ENCODE measurements at regions not wholly inside any gene's neighbourhood (a gene's known extent, or its start where the extent isn't known, plus 50 kb on each side); places are given as distances from the start of the nearest gene placed in this dataset.
A peak's percentile ranks its signal among the peaks of the same experiment; 100 is the strongest.

DNA sequence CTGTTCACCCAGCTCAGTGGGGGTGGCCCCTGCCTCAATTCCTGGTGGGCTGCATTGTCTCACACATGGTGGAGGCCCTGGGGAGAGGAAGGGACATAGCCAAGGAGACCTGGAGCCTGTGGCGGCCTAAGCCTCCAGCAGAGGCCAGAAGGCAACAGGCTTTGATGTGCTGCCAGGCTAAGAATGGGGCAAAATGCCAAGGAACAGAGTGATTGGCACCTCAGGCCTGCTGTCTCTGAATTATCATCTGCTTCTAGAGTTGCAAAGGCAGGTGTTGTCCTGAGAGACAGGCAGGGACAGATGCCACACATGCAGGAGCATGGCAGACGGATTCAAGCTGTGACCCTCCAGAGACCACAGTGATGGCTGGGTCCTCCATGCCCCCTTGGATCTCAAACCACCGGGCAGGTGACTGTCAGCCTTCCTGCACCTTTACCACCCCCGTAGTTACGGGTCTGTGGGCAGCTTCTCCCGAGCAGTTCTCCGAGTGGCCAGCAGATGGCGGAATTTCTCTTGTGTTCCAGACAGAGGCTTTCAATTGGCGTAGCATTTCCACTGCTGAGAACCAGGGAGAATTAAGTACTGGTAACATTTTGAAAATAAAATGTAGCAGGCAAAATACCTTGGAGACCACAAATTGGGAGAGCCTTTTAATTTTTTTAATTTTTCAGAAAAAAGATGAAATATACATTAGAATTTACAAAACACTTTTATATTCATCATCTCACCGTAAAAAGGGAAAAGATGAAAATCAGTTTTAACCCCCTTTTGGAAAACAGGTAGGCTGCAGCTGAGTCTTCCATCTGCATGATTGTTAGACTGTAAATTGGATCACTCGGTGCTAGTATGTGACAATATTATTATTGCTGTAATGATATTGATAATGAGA lies 525.5 kb upstream of the CFAP20DC start:
- WGBS (ENCODE audit: missing lambda C conversion rate): 19% methylated on average over 10 of the region's 11 CpGs
- Histone ChIP-seq H3K4me2 (peak overlapping the region; percentile 44; the same call in 1 of the 3 replicates), H3K4me3 (no peak overlapping the region), H3K27ac (peak overlapping the region in 1 of 2 experiments; percentile 62; a peak in 2 of 6 replicates), H3K9me3 (no peaks in the 10 kb centered on the region), H3K4me1 (peaks cover 12% of the 10 kb centered on the region; the same call in 2 of the 3 replicates)
- CTCF ChIA-PET: interaction anchor here (0.6 to 7.1 kb wide), 32 partner anchors 9 to 936 kb away, joined by 3 to 77 read pairs (median 4); no protein-coding TSS in a partner anchor
- FAIRE-seq (no peak), DNase-seq (ENCODE audit: low read depth in 1 of 2, low spot score in 1 of 2) (peak; percentile 58 to 64), ATAC-seq (peak; percentile 90 to 92)
- POLR2A ChIA-PET: no interaction called here
- TF ChIP-seq, protein P1, sequence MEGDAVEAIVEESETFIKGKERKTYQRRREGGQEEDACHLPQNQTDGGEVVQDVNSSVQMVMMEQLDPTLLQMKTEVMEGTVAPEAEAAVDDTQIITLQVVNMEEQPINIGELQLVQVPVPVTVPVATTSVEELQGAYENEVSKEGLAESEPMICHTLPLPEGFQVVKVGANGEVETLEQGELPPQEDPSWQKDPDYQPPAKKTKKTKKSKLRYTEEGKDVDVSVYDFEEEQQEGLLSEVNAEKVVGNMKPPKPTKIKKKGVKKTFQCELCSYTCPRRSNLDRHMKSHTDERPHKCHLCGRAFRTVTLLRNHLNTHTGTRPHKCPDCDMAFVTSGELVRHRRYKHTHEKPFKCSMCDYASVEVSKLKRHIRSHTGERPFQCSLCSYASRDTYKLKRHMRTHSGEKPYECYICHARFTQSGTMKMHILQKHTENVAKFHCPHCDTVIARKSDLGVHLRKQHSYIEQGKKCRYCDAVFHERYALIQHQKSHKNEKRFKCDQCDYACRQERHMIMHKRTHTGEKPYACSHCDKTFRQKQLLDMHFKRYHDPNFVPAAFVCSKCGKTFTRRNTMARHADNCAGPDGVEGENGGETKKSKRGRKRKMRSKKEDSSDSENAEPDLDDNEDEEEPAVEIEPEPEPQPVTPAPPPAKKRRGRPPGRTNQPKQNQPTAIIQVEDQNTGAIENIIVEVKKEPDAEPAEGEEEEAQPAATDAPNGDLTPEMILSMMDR (IDR thresholded peaks at IDR 0.05): peak; percentile 76
- TF ChIP-seq SMC3 (IDR thresholded peaks at IDR 0.05) (peak; percentile 95), RARB (CRISPR knock-in tag; IDR thresholded peaks at IDR 0.05) (no peak), GATA3 (IDR thresholded peaks at IDR 0.05; ENCODE audit: borderline replicate concordance) (no peak), HEYL (CRISPR knock-in tag; IDR thresholded peaks at IDR 0.05) (no peak), PHF8 (IDR thresholded peaks at IDR 0.05; ENCODE audit: borderline replicate concordance, low read depth) (no peak), RAD21 (conservative IDR thresholded peaks at IDR 0.05 in 1 of 2, IDR thresholded peaks at IDR 0.05 in 1 of 2) (peak; percentile 88 to 91)
- TF ChIP-seq, protein P2, sequence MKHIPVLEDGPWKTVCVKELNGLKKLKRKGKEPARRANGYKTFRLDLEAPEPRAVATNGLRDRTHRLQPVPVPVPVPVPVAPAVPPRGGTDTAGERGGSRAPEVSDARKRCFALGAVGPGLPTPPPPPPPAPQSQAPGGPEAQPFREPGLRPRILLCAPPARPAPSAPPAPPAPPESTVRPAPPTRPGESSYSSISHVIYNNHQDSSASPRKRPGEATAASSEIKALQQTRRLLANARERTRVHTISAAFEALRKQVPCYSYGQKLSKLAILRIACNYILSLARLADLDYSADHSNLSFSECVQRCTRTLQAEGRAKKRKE (CRISPR knock-in tag; IDR thresholded peaks at IDR 0.05; ENCODE audit: low read depth): no peak

DNA sequence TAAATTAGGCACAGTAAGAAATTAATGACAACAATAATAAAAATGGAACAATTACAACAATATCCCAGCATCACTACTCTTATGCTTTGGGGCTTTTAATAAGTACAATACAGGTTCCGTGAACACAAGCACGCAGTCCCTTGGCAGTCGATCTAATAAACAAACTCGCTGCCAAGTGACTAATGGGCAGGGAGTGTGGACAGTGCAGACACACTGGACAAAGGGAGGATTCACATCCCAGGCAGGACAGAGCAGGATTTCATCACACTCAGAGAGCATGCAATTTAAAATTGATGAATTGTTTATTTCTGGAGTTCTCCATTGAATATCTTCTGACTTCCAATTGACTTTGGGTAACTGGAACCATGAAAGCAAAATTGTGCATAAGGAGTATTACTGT lies 524.1 kb upstream of the CFAP20DC start:
- Histone ChIP-seq H3K9me3 (no peaks in the 10 kb centered on the region), H3K27ac (peak overlapping the region; percentile 7 to 53; a peak in 5 of 6 replicates), H3K4me1 (peaks cover 12% of the 10 kb centered on the region; the same call in 2 of the 3 replicates), H3K4me2 (no peak overlapping the region), H3K4me3 (no peak overlapping the region)
- TF ChIP-seq FOSB (CRISPR knock-in tag; IDR thresholded peaks at IDR 0.05): no peak
- no peak for TF ChIP-seq CHD2 (IDR thresholded peaks at IDR 0.05; ENCODE audit: low read length, partially characterized antibody)
- TF ChIP-seq ZSCAN20 (CRISPR knock-in tag; IDR thresholded peaks at IDR 0.05): no peak
- TF ChIP-seq CBX2 (IDR thresholded peaks at IDR 0.05; ENCODE audit: borderline replicate concordance, low read depth): no peak
- TF ChIP-seq ZC3H11A (IDR thresholded peaks at IDR 0.05): no peak
- no peak for TF ChIP-seq HDAC2 (IDR thresholded peaks at IDR 0.05)
- TF ChIP-seq POLR2AphosphoS2 (conservative IDR thresholded peaks at IDR 0.05; ENCODE audit: low read length): no peak
- no peak for TF ChIP-seq HOXB13 (CRISPR knock-in tag; IDR thresholded peaks at IDR 0.05; ENCODE audit: low read depth)
- no peak for TF ChIP-seq TP53 (CRISPR knock-in tag; IDR thresholded peaks at IDR 0.05)
- no peak for TF ChIP-seq GATA3 (IDR thresholded peaks at IDR 0.05; ENCODE audit: borderline replicate concordance)
- TF ChIP-seq CEBPB (IDR thresholded peaks at IDR 0.05): no peak
- no peak for TF ChIP-seq MAZ (IDR thresholded peaks at IDR 0.05; ENCODE audit: borderline replicate concordance, low read depth, low read length)
- TF ChIP-seq MAFK (IDR thresholded peaks at IDR 0.05; ENCODE audit: partially characterized antibody): no peak
- no peak for TF ChIP-seq NR3C1 (IDR thresholded peaks at IDR 0.05)
- no peak for TF ChIP-seq HOXA7 (CRISPR knock-in tag; IDR thresholded peaks at IDR 0.05)
- no peak for TF ChIP-seq RARB (CRISPR knock-in tag; IDR thresholded peaks at IDR 0.05)
- TF ChIP-seq JUN (IDR thresholded peaks at IDR 0.05): no peak
- no peak for TF ChIP-seq TFCP2L1 (CRISPR knock-in tag; IDR thresholded peaks at IDR 0.05)
- TF ChIP-seq POLR2A (IDR thresholded peaks at IDR 0.05; ENCODE audit: low read length): no peak
- FAIRE-seq (no peak), ATAC-seq (peak; percentile 59 to 63; a peak in 5 of 6 replicates), DNase-seq (ENCODE audit: low read depth in 1 of 2, low spot score in 1 of 2) (peak in 1 of 2 experiments; percentile 22)
- POLR2A ChIA-PET: no interaction called here
- 12% methylated on average over 4 of the region's 4 CpGs for WGBS (ENCODE audit: missing lambda C conversion rate)
- CTCF ChIA-PET: interaction anchor here (1.9 to 7.1 kb wide), 3 partner anchors 238 to 285 kb away, joined by 11 to 77 read pairs (median 62); no protein-coding TSS in a partner anchor
